Large intestine (tissue), 3 donors: ENCODE measurements at regions not wholly inside any gene's neighbourhood (a gene's known extent, or its start where the extent isn't known, plus 50 kb on each side); places are given as distances from the start of the nearest gene placed in this dataset.
A peak's percentile ranks its signal among the peaks of the same experiment; 100 is the strongest.

Source experiments
- DNase-seq, 2 donors: peaks; one replicate each; pipeline versions ENCODE4 v3.0.0 to v3.0.0-alpha.2; 2013
- H3K27ac ChIP-seq: one replicate; pipeline ENCODE4 v1.5.1; 2013; ENCODE audit warnings: low read length
- H3K27me3 ChIP-seq: 2 replicates; pipeline ENCODE4 v1.6.1; 2013; ENCODE audit warnings: low read length; ENCODE audit not compliant: control insufficient read depth, insufficient read depth
- H3K36me3 ChIP-seq: 2 replicates; pipeline ENCODE4 v1.6.1; 2013; ENCODE audit warnings: low read length; ENCODE audit not compliant: control insufficient read depth, insufficient read depth
- H3K4me1 ChIP-seq: one replicate; pipeline ENCODE4 v1.6.1; 2013; ENCODE audit warnings: low read length; ENCODE audit not compliant: control insufficient read depth, insufficient read depth
- H3K4me3 ChIP-seq: one replicate; pipeline ENCODE4 v1.5.1; 2013; ENCODE audit warnings: low read length
- H3K9me3 ChIP-seq: one replicate; pipeline ENCODE4 v1.6.1; 2013; ENCODE audit warnings: mild to moderate bottlenecking, low read depth, low read length, moderate library complexity; ENCODE audit not compliant: control insufficient read depth
- WGBS: methylation state at CpG from one replicate; pipeline ENCODE4 v1.1.5; 2013; ENCODE audit warnings: low lambda C conversion rate; ENCODE audit not compliant: insufficient coverage; 5-methylcytosine and 5-hydroxymethylcytosine counted together

DNA sequence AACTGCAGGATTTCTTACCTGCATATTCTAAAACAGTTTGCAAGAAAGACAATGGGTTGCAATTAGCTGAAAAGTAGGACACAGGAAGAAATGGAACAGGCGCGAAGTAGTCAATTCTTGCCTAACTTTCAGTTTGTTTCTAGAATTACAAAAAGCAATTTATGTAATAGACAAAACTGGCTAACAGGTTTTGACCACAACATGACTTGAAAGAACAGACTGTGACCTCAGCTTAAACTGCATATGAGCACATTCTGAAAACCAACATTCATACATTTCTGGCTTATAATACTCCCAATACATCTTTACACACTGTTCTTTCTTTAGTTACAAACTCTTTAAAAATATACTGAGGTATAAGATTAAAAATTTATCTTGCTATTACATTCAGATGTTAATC lies 405.9 kb upstream of the B3GALT2 start:
- no peaks in the 10 kb centered on the region for H3K27me3 ChIP-seq
- no peak overlapping the region for H3K4me3 ChIP-seq
- H3K27ac ChIP-seq: no peak overlapping the region

DNA sequence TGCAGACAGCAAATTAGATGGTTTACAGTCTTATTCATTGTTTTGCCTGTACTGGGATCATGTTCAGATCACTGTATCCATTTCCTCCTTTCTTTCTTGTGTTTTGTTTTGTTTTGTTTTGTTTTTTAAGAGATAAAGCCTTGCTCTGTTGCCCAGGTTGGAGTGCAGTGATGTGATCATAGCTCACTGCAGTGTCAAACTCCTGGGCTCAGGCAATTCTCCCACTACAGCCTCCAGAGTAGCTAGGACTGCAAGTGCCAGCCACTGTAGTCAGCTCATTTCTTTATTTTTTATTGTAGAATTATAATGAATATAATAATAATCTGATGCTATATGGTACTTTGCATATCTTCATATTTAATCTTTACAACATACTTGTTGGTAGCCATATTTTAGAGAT lies 403.7 kb upstream of the B3GALT2 start:
- Histone ChIP-seq H3K4me1 (peaks cover 8% of the 10 kb centered on the region), H3K27ac (no peak overlapping the region), H3K9me3 (no peaks in the 10 kb centered on the region), H3K36me3 (no peaks in the 10 kb centered on the region), H3K27me3 (no peaks in the 10 kb centered on the region), H3K4me3 (no peak overlapping the region)
- DNase-seq: no peak

More for the DNA sequence above, 405.9 kb upstream of the B3GALT2 start:
- WGBS: no CpG with 5 or more reads among the region's 2 CpGs
- DNase-seq: no peak
- Histone ChIP-seq H3K4me1 (peaks cover 8% of the 10 kb centered on the region), H3K9me3 (no peaks in the 10 kb centered on the region), H3K36me3 (no peaks in the 10 kb centered on the region)

DNA sequence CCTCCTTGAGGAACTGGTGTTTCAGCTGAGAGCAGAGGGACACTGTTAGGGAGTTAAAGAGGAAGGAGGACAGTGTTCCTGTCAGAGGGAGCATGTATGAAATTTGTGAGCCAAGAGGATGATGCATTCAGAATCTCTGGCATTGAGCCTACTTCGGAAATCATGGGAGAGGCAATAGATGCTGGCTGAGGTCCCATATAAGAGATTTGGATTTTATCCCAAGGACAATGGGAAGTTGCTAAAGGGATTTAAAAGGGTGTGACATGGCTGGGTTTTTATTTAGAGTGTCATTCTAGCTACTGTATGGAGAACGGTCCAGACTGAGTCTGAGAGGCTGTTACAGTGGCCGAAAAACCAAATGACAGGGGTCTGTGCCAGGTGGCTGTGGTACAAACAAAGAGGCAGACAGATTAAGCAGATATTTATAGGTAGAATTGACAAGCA lies 403.2 kb upstream of the B3GALT2 start:
- no peak overlapping the region for H3K4me3 ChIP-seq
- H3K9me3 ChIP-seq: no peaks in the 10 kb centered on the region
- H3K4me1 ChIP-seq: peaks cover 8% of the 10 kb centered on the region
- DNase-seq: peak in 1 of 2 donors; percentile 13
- WGBS: 100% methylated on average over 2 of the region's 3 CpGs
- no peak overlapping the region for H3K27ac ChIP-seq
- H3K36me3 ChIP-seq: no peaks in the 10 kb centered on the region
- H3K27me3 ChIP-seq: no peaks in the 10 kb centered on the region

DNA sequence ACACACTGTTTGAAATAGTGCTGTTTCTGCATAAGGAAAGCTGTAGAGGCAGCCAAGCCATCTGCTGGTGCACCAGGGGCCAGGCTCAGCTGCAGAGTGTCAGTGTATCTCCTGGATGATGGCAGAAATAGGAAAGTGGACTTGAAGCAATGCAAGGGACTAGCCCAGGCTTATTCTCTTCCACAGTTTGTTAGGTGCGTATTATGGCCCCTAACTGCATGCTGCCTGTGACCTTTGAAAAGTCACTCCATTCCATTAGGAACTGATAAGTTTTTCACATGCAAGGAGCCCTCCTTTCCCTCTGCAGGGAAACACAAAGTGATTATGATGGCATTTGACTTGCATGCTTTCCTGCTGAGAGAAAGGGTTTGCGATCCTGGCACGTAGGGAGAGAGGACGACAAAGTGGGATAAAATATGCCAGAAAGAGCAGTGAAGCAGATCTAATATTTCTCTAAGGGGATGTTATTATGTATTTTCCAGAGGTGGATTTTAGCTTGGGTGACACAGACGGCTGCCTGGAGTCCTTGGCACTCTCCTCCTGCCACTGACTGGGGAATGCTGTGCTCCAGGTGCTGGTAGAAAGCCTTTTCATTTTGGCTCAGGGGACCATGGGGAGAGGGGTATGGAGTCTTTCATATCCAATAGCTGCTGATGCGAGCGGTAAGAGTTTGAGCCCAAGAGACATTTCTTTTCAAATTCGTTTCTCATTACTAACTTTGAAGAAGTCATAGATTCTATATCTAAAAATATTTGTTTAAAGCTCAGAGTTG lies 402.1 kb upstream of the B3GALT2 start:
- Histone ChIP-seq H3K4me3 (no peak overlapping the region), H3K27me3 (no peaks in the 10 kb centered on the region), H3K27ac (no peak overlapping the region), H3K9me3 (no peaks in the 10 kb centered on the region), H3K36me3 (no peaks in the 10 kb centered on the region), H3K4me1 (peaks cover 12% of the 10 kb centered on the region)
- peak in 1 of 2 donors; percentile 53 for DNase-seq
- WGBS: 33% methylated on average over 1 of the region's 8 CpGs

DNA sequence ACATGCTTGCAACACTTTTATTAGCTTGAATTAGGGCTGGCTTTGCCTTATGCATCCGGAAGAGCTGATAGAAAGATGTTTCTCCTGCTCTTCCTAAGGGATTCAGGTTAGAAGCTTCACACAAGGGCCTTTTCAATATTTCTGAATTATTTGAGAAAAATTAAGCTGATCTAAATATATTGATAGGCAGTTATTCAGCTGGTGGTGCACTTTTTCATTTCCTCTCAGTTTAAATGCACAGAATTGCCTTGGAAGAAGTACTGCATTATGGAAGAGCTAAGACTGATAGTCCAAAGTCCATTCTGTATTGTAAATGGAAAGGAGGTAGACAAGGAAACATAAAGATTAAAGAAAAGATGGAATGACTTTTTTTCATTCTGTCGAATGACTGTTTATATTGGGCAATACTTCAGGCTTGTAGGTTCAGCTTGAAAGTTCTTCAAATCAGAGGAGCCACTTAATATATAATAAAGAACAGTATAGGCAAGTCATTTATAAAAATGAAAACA lies 398.4 kb upstream of the B3GALT2 start:
- Histone ChIP-seq H3K27ac (peak overlapping the region; percentile 71), H3K36me3 (no peaks in the 10 kb centered on the region), H3K9me3 (no peaks in the 10 kb centered on the region), H3K27me3 (no peaks in the 10 kb centered on the region), H3K4me3 (no peak overlapping the region), H3K4me1 (peaks cover 12% of the 10 kb centered on the region)
- WGBS: 45% methylated on average over 2 of the region's 2 CpGs
- DNase-seq: peak; percentile 62 to 88

DNA sequence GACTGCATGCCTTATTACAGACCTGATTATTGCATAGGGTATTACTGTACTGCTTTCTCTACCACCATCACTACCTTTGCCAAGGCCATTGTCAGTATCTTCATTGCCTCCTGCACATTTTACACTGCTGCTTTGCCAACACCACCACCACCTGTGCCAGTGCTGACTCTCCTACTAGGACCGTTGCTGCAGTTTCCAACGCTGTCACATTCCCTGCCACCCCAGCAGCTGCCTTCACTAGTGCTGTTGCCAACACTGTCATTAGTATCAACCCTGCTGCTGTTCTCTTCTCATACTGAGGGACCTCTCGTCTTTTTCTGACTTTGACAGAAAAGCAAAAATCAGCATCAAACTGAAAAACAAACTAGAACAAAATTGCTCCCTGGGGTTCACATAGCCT lies 394.9 kb upstream of the B3GALT2 start:
- H3K36me3 ChIP-seq: no peaks in the 10 kb centered on the region
- H3K4me3 ChIP-seq: no peak overlapping the region
- peaks cover 4% of the 10 kb centered on the region for H3K4me1 ChIP-seq
- DNase-seq: no peak
- H3K9me3 ChIP-seq: no peaks in the 10 kb centered on the region
- H3K27me3 ChIP-seq: no peaks in the 10 kb centered on the region
- WGBS: no CpG with 5 or more reads among the region's 3 CpGs
- no peak overlapping the region for H3K27ac ChIP-seq

DNA sequence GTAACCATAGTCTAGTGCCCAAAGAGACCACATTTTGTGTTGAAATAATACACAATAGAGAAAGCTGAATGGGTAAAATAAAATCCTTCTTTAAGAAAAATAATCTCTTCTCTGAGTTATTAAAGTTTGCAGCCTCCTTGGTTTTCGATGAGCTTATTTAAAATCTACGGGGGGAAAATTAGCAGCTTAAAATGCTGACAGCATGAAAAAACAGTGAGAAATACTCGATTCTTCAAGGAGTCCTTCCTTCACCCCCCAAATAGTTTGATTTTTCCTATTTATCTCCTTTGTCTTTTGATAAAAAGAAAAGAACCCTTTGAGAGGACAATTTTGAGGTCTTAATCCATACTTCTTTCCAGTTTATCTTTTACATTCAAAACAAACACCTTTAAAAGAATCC lies 394.0 kb upstream of the B3GALT2 start:
- H3K27me3 ChIP-seq: no peaks in the 10 kb centered on the region
- H3K36me3 ChIP-seq: no peaks in the 10 kb centered on the region
- H3K4me1 ChIP-seq: peaks cover 4% of the 10 kb centered on the region
- no peak overlapping the region for H3K27ac ChIP-seq
- H3K4me3 ChIP-seq: no peak overlapping the region
- H3K9me3 ChIP-seq: no peaks in the 10 kb centered on the region
- no peak for DNase-seq
- WGBS: 100% methylated on average over 2 of the region's 3 CpGs

DNA sequence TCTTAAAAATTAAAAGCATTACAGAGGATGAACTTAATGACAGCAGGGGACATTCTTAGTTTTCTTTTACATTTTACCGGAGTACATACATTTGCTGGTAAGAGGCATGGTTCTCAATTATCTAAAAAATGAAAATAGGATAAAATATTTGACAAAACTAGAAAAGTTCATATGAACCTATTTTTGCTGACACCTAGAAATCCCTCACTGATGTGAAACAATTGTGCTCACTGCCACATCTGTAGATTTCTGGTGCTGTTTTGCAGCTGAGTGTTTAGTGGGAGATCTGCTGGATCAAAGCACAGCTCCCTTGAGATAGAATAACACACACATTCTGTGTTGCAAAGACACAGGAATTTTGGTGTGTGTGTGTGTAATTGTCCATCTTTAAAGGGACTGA lies 392.9 kb upstream of the B3GALT2 start:
- Histone ChIP-seq H3K9me3 (no peaks in the 10 kb centered on the region), H3K4me1 (peaks cover 2% of the 10 kb centered on the region), H3K27ac (no peak overlapping the region), H3K27me3 (no peaks in the 10 kb centered on the region), H3K36me3 (no peaks in the 10 kb centered on the region), H3K4me3 (no peak overlapping the region)
- WGBS: 100% methylated on average over 1 of the region's 1 CpG
- no peak for DNase-seq

DNA sequence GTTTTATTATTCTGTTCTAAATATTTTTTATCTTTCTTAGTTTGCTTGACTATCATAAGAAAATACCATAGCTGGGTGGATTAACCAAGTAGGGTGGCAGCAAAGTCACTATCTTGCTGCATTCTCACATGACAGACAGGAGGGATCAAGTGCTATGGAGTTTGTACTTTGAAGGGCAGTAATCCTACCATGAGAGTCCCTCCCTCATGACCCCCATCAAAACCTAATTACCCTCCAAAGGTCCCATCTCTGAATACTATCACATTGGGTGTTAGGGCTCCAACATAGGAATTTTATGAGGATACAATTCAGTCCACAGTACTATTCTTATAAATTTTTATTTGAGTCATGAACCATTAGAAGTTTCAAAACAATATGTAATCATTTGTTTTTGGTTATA lies 388.5 kb upstream of the B3GALT2 start:
- peak; percentile 27 to 64 for DNase-seq
- no peak overlapping the region for H3K4me3 ChIP-seq
- no peak overlapping the region for H3K27ac ChIP-seq
- H3K9me3 ChIP-seq: no peaks in the 10 kb centered on the region
- H3K4me1 ChIP-seq: no peaks in the 10 kb centered on the region
- no peaks in the 10 kb centered on the region for H3K27me3 ChIP-seq
- no peaks in the 10 kb centered on the region for H3K36me3 ChIP-seq

DNA sequence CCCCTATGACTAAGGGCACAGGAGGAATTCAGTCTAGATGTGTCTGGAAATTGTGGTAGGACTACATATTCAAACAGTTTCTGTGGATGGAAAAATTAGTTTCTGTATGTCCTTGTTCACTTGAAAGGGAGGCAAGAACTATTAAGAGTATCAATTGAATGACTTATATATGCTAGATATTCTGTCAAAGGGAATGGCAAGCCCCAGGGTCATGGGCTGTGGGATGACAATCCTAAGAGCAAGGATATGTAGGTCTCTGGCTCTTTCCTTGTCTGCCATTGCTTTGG lies 383.5 kb upstream of the B3GALT2 start:
- H3K27ac ChIP-seq: no peak overlapping the region
- no peak overlapping the region for H3K4me3 ChIP-seq
- H3K27me3 ChIP-seq: no peaks in the 10 kb centered on the region
- H3K4me1 ChIP-seq: peaks cover 3% of the 10 kb centered on the region
- no peak for DNase-seq
- H3K9me3 ChIP-seq: no peaks in the 10 kb centered on the region
- no peaks in the 10 kb centered on the region for H3K36me3 ChIP-seq
